GM12872 (cell line): ENCODE measurements at regions not wholly inside any gene's neighbourhood (a gene's known extent, or its start where the extent isn't known, plus 50 kb on each side); places are given as distances from the start of the nearest gene placed in this dataset.

Experiments
- CTCF ChIP-seq: IDR thresholded peaks from 3 replicates; pipeline ENCODE4 v1.5.1; 2011; ENCODE audit warnings: low read depth, mild to moderate bottlenecking, low read length, moderate library complexity; ENCODE audit not compliant: insufficient read depth

DNA sequence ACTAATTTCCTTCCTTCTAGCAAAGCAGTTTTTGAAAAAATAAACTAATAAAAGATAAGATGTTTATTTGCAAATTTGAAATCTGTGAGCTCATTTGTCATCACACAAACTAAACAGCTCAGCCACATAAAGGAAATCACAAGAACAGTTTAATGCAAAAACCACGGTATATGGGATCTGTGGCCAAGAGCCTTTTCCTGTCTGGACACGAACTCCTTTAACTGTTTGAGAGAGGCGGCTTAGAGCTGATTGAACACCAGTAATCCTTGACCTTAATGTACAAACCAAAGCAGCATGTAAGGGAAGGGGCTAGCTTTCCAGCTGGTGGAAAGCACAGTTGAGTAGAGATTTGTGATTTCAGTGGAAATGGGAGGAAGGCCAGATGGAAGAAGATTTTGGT is 66.3 kb upstream of the SPINK5 start:
- TF ChIP-seq CTCF = no peak

DNA sequence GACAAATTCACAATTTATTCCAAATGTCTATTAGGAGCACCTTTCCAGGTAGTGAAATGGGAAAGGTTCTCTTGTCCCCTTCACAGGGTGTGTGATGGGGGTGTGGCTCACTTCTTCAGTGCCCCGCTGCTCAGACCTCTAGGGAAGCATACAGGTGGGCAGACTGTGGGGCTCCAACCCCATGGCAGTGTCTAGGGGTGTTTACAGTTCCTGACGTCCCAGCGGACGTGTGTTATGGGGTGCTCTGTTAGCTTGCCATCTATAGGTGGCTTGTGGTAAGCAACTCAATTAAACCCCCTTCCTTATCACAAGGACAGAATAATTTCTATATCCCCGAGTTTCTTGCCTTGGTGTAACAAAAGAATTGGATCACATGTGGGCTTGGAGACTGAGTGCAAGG is 67.4 kb upstream of the SPINK5 start:
- TF ChIP-seq CTCF = no peak

- no peak for TF ChIP-seq CTCF
Measured at GRCh38 chr5:147995846-147996245, 67.9 kb upstream of the SPINK5 start.

GRCh38 chr5:147989994-147990393 is 73.8 kb upstream of the SPINK5 start:
- no peak for TF ChIP-seq CTCF

GRCh38 chr5:147989239-147989638 is 74.5 kb upstream of the SPINK5 start:
- no peak for TF ChIP-seq CTCF

DNA sequence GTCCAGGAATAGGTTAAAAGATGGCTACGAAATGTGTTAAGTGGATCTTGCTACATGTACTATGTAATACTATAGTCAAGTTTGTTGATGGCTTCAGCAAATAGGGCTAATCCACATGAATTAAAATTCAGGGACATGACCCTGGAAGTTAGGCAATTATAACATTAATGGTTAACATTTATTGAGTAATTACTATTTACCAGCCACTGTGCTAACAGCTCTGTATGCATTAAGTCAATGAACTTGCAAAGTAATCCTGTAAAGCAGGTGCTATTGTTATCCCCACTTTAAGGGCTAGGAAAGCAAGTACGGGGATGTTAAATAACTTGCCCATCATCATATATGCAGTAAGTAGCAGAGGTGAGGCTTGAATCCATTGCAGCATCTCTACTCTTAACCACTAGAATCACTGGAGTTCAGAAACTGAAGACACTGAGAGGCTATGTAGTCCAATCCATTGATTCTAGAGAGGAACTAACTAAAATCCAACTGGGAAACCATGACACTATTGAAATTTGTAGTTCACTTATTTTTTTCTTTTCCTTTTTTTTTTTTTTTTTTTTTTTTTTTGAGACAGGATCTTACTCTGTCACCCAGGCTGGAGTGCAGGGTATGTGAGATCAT is 77.5 kb upstream of the SPINK5 start:
- no peak for TF ChIP-seq CTCF

- TF ChIP-seq CTCF = no peak
Measured at GRCh38 chr5:147985608-147986007, 78.2 kb upstream of the SPINK5 start.
